ENCODE measurements at regions not wholly inside any gene's neighbourhood (a gene's known extent, or its start where the extent isn't known, plus 50 kb on each side); places are given as distances from the start of the nearest gene placed in this dataset.
A peak's percentile ranks its signal among the peaks of the same experiment; 100 is the strongest.

- no peak for DNase-seq (ENCODE audit: low read depth)
- Histone ChIP-seq H3K9ac (ENCODE audit: low read length) (no peak overlapping the region), H3K27me3 (replicated peaks; ENCODE audit: control insufficient read depth, insufficient read depth, low read length) (no peaks in the 10 kb centered on the region), H3K36me3 (ENCODE audit: control insufficient read depth, insufficient read depth, low read length, severe bottlenecking) (no peaks in the 10 kb centered on the region), H3K4me3 (ENCODE audit: low read length) (no peak overlapping the region), H3K9me3 (ENCODE audit: control insufficient read depth, low read length) (no peaks in the 10 kb centered on the region), H3K4me1 (ENCODE audit: control insufficient read depth, insufficient read depth, low read length) (peaks cover 36% of the 10 kb centered on the region)
Measured at GRCh38 chr5:72619677-72620076, 112.5 kb upstream of the ZNF366 start.

GRCh38 chr5:72619251-72619650 lies 112.0 kb upstream of the ZNF366 start:
- Histone ChIP-seq H3K36me3 (ENCODE audit: control insufficient read depth, insufficient read depth, low read length, severe bottlenecking) (no peaks in the 10 kb centered on the region), H3K4me1 (ENCODE audit: control insufficient read depth, insufficient read depth, low read length) (peaks cover 32% of the 10 kb centered on the region), H3K4me3 (ENCODE audit: low read length) (no peak overlapping the region), H3K9me3 (ENCODE audit: control insufficient read depth, low read length) (no peaks in the 10 kb centered on the region), H3K9ac (ENCODE audit: low read length) (no peak overlapping the region), H3K27me3 (replicated peaks; ENCODE audit: control insufficient read depth, insufficient read depth, low read length) (no peaks in the 10 kb centered on the region)
- no peak for DNase-seq (ENCODE audit: low read depth)

- no peak overlapping the region for H3K4me3 ChIP-seq (ENCODE audit: low read length)
- H3K36me3 ChIP-seq (ENCODE audit: control insufficient read depth, insufficient read depth, low read length, severe bottlenecking), result no peaks in the 10 kb centered on the region
- no peaks in the 10 kb centered on the region for H3K27me3 ChIP-seq (replicated peaks; ENCODE audit: control insufficient read depth, insufficient read depth, low read length)
- H3K9ac ChIP-seq (ENCODE audit: low read length), result no peak overlapping the region
- peaks cover 27% of the 10 kb centered on the region for H3K4me1 ChIP-seq (ENCODE audit: control insufficient read depth, insufficient read depth, low read length)
- DNase-seq (ENCODE audit: low read depth), result no peak
- H3K9me3 ChIP-seq (ENCODE audit: control insufficient read depth, low read length), result no peaks in the 10 kb centered on the region
Measured at GRCh38 chr5:72618708-72619107, 111.5 kb upstream of the ZNF366 start.

- no peak for DNase-seq (ENCODE audit: low read depth)
- Histone ChIP-seq H3K4me3 (ENCODE audit: low read length) (no peak overlapping the region), H3K9me3 (ENCODE audit: control insufficient read depth, low read length) (no peaks in the 10 kb centered on the region), H3K9ac (ENCODE audit: low read length) (no peak overlapping the region), H3K4me1 (ENCODE audit: control insufficient read depth, insufficient read depth, low read length) (peaks cover 13% of the 10 kb centered on the region), H3K36me3 (ENCODE audit: control insufficient read depth, insufficient read depth, low read length, severe bottlenecking) (no peaks in the 10 kb centered on the region), H3K27me3 (replicated peaks; ENCODE audit: control insufficient read depth, insufficient read depth, low read length) (no peaks in the 10 kb centered on the region)
Measured at GRCh38 chr5:72615061-72615460, 107.9 kb upstream of the ZNF366 start.

GRCh38 chr5:72613515-72613914 lies 106.3 kb upstream of the ZNF366 start:
- no peak for DNase-seq (ENCODE audit: low read depth)
- Histone ChIP-seq H3K4me3 (ENCODE audit: low read length) (no peak overlapping the region), H3K4me1 (ENCODE audit: control insufficient read depth, insufficient read depth, low read length) (peaks cover 13% of the 10 kb centered on the region), H3K9me3 (ENCODE audit: control insufficient read depth, low read length) (no peaks in the 10 kb centered on the region), H3K36me3 (ENCODE audit: control insufficient read depth, insufficient read depth, low read length, severe bottlenecking) (no peaks in the 10 kb centered on the region), H3K9ac (ENCODE audit: low read length) (no peak overlapping the region), H3K27me3 (replicated peaks; ENCODE audit: control insufficient read depth, insufficient read depth, low read length) (no peaks in the 10 kb centered on the region)

GRCh38 chr5:72612810-72613209 lies 105.6 kb upstream of the ZNF366 start:
- Histone ChIP-seq H3K9me3 (ENCODE audit: control insufficient read depth, low read length) (no peaks in the 10 kb centered on the region), H3K36me3 (ENCODE audit: control insufficient read depth, insufficient read depth, low read length, severe bottlenecking) (no peaks in the 10 kb centered on the region), H3K4me1 (ENCODE audit: control insufficient read depth, insufficient read depth, low read length) (peaks cover 13% of the 10 kb centered on the region), H3K9ac (ENCODE audit: low read length) (no peak overlapping the region), H3K27me3 (replicated peaks; ENCODE audit: control insufficient read depth, insufficient read depth, low read length) (no peaks in the 10 kb centered on the region), H3K4me3 (ENCODE audit: low read length) (no peak overlapping the region)
- peak; percentile 48 for DNase-seq (ENCODE audit: low read depth)

GRCh38 chr5:72611118-72611730 lies 104.0 kb upstream of the ZNF366 start:
- H3K36me3 ChIP-seq (ENCODE audit: control insufficient read depth, insufficient read depth, low read length, severe bottlenecking), result no peaks in the 10 kb centered on the region
- peaks cover 13% of the 10 kb centered on the region for H3K4me1 ChIP-seq (ENCODE audit: control insufficient read depth, insufficient read depth, low read length)
- H3K9ac ChIP-seq (ENCODE audit: low read length), result peak overlapping the region; percentile 70
- H3K4me3 ChIP-seq (ENCODE audit: low read length), result peak overlapping the region; percentile 57
- no peaks in the 10 kb centered on the region for H3K9me3 ChIP-seq (ENCODE audit: control insufficient read depth, low read length)
- DNase-seq (ENCODE audit: low read depth), result peak; percentile 88
- no peaks in the 10 kb centered on the region for H3K27me3 ChIP-seq (replicated peaks; ENCODE audit: control insufficient read depth, insufficient read depth, low read length)

- H3K36me3 ChIP-seq (ENCODE audit: control insufficient read depth, insufficient read depth, low read length, severe bottlenecking), result no peaks in the 10 kb centered on the region
- H3K9ac ChIP-seq (ENCODE audit: low read length), result no peak overlapping the region
- H3K4me1 ChIP-seq (ENCODE audit: control insufficient read depth, insufficient read depth, low read length), result peaks cover 11% of the 10 kb centered on the region
- H3K9me3 ChIP-seq (ENCODE audit: control insufficient read depth, low read length), result no peaks in the 10 kb centered on the region
- no peaks in the 10 kb centered on the region for H3K27me3 ChIP-seq (replicated peaks; ENCODE audit: control insufficient read depth, insufficient read depth, low read length)
- H3K4me3 ChIP-seq (ENCODE audit: low read length), result no peak overlapping the region
- peak; percentile 55 for DNase-seq (ENCODE audit: low read depth)
Measured at GRCh38 chr5:72608926-72609325, 101.7 kb upstream of the ZNF366 start.

GRCh38 chr5:72608297-72608696 lies 101.1 kb upstream of the ZNF366 start:
- no peaks in the 10 kb centered on the region for H3K27me3 ChIP-seq (replicated peaks; ENCODE audit: control insufficient read depth, insufficient read depth, low read length)
- H3K4me1 ChIP-seq (ENCODE audit: control insufficient read depth, insufficient read depth, low read length), result peaks cover 11% of the 10 kb centered on the region
- H3K9me3 ChIP-seq (ENCODE audit: control insufficient read depth, low read length), result no peaks in the 10 kb centered on the region
- H3K36me3 ChIP-seq (ENCODE audit: control insufficient read depth, insufficient read depth, low read length, severe bottlenecking), result no peaks in the 10 kb centered on the region
- no peak overlapping the region for H3K4me3 ChIP-seq (ENCODE audit: low read length)
- H3K9ac ChIP-seq (ENCODE audit: low read length), result no peak overlapping the region
- DNase-seq (ENCODE audit: low read depth), result peak; percentile 60

GRCh38 chr5:72607381-72607780 lies 100.2 kb upstream of the ZNF366 start:
- H3K9me3 ChIP-seq (ENCODE audit: control insufficient read depth, low read length), result no peaks in the 10 kb centered on the region
- H3K4me3 ChIP-seq (ENCODE audit: low read length), result no peak overlapping the region
- H3K9ac ChIP-seq (ENCODE audit: low read length), result no peak overlapping the region
- H3K27me3 ChIP-seq (replicated peaks; ENCODE audit: control insufficient read depth, insufficient read depth, low read length), result no peaks in the 10 kb centered on the region
- no peaks in the 10 kb centered on the region for H3K36me3 ChIP-seq (ENCODE audit: control insufficient read depth, insufficient read depth, low read length, severe bottlenecking)
- peaks cover 10% of the 10 kb centered on the region for H3K4me1 ChIP-seq (ENCODE audit: control insufficient read depth, insufficient read depth, low read length)
- DNase-seq (ENCODE audit: low read depth), result no peak

GRCh38 chr5:72606525-72606924 lies 99.3 kb upstream of the ZNF366 start:
- Histone ChIP-seq H3K4me1 (ENCODE audit: control insufficient read depth, insufficient read depth, low read length) (peaks cover 15% of the 10 kb centered on the region), H3K27me3 (replicated peaks; ENCODE audit: control insufficient read depth, insufficient read depth, low read length) (no peaks in the 10 kb centered on the region), H3K4me3 (ENCODE audit: low read length) (no peak overlapping the region), H3K9ac (ENCODE audit: low read length) (no peak overlapping the region), H3K9me3 (ENCODE audit: control insufficient read depth, low read length) (no peaks in the 10 kb centered on the region), H3K36me3 (ENCODE audit: control insufficient read depth, insufficient read depth, low read length, severe bottlenecking) (no peaks in the 10 kb centered on the region)
- no peak for DNase-seq (ENCODE audit: low read depth)

GRCh38 chr5:72605632-72606031 lies 98.4 kb upstream of the ZNF366 start:
- no peak for DNase-seq (ENCODE audit: low read depth)
- Histone ChIP-seq H3K36me3 (ENCODE audit: control insufficient read depth, insufficient read depth, low read length, severe bottlenecking) (no peaks in the 10 kb centered on the region), H3K4me1 (ENCODE audit: control insufficient read depth, insufficient read depth, low read length) (peaks cover 19% of the 10 kb centered on the region), H3K9ac (ENCODE audit: low read length) (no peak overlapping the region), H3K9me3 (ENCODE audit: control insufficient read depth, low read length) (no peaks in the 10 kb centered on the region), H3K27me3 (replicated peaks; ENCODE audit: control insufficient read depth, insufficient read depth, low read length) (no peaks in the 10 kb centered on the region), H3K4me3 (ENCODE audit: low read length) (no peak overlapping the region)

Measured in adipocyte (in vitro differentiated cells).